Lower leg skin (tissue), 3 donors: ENCODE measurements at regions not wholly inside any gene's neighbourhood (a gene's known extent, or its start where the extent isn't known, plus 50 kb on each side); places are given as distances from the start of the nearest gene placed in this dataset.

ENCODE experiments used
- POLR2A ChIP-seq, 2 donors: fragments of 450-650 bp; IDR thresholded peaks; one replicate each; pipeline ENCODE4 v1.6.1; 2016 to 2017; ENCODE audit warnings: antibody characterized with exemption in 2 of 2, mild to moderate bottlenecking in 1 of 2, moderate library complexity in 1 of 2
- TF ChIP-seq, protein P1 (sequence below), 3 donors: fragments of 450-650 bp; IDR thresholded peaks; one replicate each; pipeline ENCODE4 v1.5.1; 2016; ENCODE audit warnings: antibody characterized with exemption in 3 of 3, mild to moderate bottlenecking in 3 of 3, moderate library complexity in 2 of 3

GRCh38 chr6:106017454-106017853, 68.7 kb upstream of the PRDM1 start:
- TF ChIP-seq POLR2A (IDR thresholded peaks at IDR 0.05) = no peak
- TF ChIP-seq, protein P1, sequence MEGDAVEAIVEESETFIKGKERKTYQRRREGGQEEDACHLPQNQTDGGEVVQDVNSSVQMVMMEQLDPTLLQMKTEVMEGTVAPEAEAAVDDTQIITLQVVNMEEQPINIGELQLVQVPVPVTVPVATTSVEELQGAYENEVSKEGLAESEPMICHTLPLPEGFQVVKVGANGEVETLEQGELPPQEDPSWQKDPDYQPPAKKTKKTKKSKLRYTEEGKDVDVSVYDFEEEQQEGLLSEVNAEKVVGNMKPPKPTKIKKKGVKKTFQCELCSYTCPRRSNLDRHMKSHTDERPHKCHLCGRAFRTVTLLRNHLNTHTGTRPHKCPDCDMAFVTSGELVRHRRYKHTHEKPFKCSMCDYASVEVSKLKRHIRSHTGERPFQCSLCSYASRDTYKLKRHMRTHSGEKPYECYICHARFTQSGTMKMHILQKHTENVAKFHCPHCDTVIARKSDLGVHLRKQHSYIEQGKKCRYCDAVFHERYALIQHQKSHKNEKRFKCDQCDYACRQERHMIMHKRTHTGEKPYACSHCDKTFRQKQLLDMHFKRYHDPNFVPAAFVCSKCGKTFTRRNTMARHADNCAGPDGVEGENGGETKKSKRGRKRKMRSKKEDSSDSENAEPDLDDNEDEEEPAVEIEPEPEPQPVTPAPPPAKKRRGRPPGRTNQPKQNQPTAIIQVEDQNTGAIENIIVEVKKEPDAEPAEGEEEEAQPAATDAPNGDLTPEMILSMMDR (IDR thresholded peaks at IDR 0.05) = no peak
